ENCODE measurements at regions not wholly inside any gene's neighbourhood (a gene's known extent, or its start where the extent isn't known, plus 50 kb on each side); places are given as distances from the start of the nearest gene placed in this dataset.

GRCh38 chr2:221715523-221716247, 143.6 kb upstream of the EPHA4 start (continued):
- TF ChIP-seq ERF (CRISPR knock-in tag; IDR thresholded peaks at IDR 0.05) (no peak), PYGO2 (tag; IDR thresholded peaks at IDR 0.05) (no peak), U2AF2 (optimal IDR thresholded peaks at IDR 0.05; ENCODE audit: low read depth, low read length) (no peak)

- no peak for TF ChIP-seq HLTF (IDR thresholded peaks at IDR 0.05)
- DNase-seq (ENCODE audit: extremely low read depth in 1 of 4, low spot score in 3 of 4) (no peak), FAIRE-seq (no peak), ATAC-seq (no peak)
- no peak overlapping the region for H3K27ac ChIP-seq (ENCODE audit: extremely low read depth, low read depth, low read length)
- CTCF ChIA-PET (ENCODE audit: low intra/inter-chr PET ratio), result no interaction called here
- whole genome bisulfite sequencing (ENCODE audit: insufficient coverage, low coverage, missing lambda C conversion rate), result 0% methylated on average over 3 of the region's 3 CpGs
- H3K79me2 ChIP-seq (ENCODE audit: control insufficient read depth, insufficient read depth, low read length), result no peaks in the 10 kb centered on the region
- in situ Hi-C loops (cut with MboI) (no loop called here), intact Hi-C loops (cut with micrococcal nuclease) (no loop called here)
- H3K4me1 ChIP-seq (replicated peaks in 1 of 2; ENCODE audit: control insufficient read depth in 2 of 2, insufficient read depth in 2 of 2, low read length in 2 of 2), result no peaks in the 10 kb centered on the region
- no peak overlapping the region for H3K4me2 ChIP-seq (ENCODE audit: insufficient read depth, low read length)
- H3K27me3 ChIP-seq (ENCODE audit: control insufficient read depth in 2 of 2, insufficient read depth in 2 of 2, low read length in 2 of 2), result no peaks in the 10 kb centered on the region
- no peaks in the 10 kb centered on the region for H4K20me1 ChIP-seq (replicated peaks; ENCODE audit: control insufficient read depth, insufficient read depth, low read length)
- no peaks in the 10 kb centered on the region for H3K36me3 ChIP-seq (ENCODE audit: control insufficient read depth, insufficient read depth, low read length)
- BruUV-seq (replicated peaks), result no TSS peak
- no peak overlapping the region for H3K4me3 ChIP-seq
- H3K9me3 ChIP-seq (replicated peaks; ENCODE audit: control insufficient read depth, insufficient read depth, low read depth, low read length), result no peaks in the 10 kb centered on the region; the same call in 1 of the 2 replicates
- POLR2A ChIA-PET, result no interaction called here
- no peak overlapping the region for H2AFZ ChIP-seq (ENCODE audit: low read depth, low read length)
- no peak overlapping the region for H3K9ac ChIP-seq (ENCODE audit: insufficient read depth in 1 of 2, low read depth in 2 of 2, low read length in 2 of 2)
- no peaks in the 10 kb centered on the region for H3K9me1 ChIP-seq (ENCODE audit: control insufficient read depth, insufficient read depth, low read length)
These were observed 138.6 kb upstream of the EPHA4 start for GRCh38 chr2:221710744-221711143.

GRCh38 chr2:221708902-221709301, 136.8 kb upstream of the EPHA4 start:
- FAIRE-seq, result no peak
- 0% methylated on average over 1 of the region's 1 CpG for WGBS (ENCODE audit: insufficient coverage, low coverage, missing lambda C conversion rate)
- in situ Hi-C loops (cut with MboI), result no loop called here

More at GRCh38 chr2:221708902-221709301, 136.8 kb upstream of the EPHA4 start:
- CTCF ChIA-PET (ENCODE audit: low intra/inter-chr PET ratio), result no interaction called here
- intact Hi-C loops (cut with micrococcal nuclease), result no loop called here
- H4K20me1 ChIP-seq (replicated peaks; ENCODE audit: control insufficient read depth, insufficient read depth, low read length), result no peaks in the 10 kb centered on the region
- H3K9me1 ChIP-seq (ENCODE audit: control insufficient read depth, insufficient read depth, low read length), result no peaks in the 10 kb centered on the region
- H3K27ac ChIP-seq (ENCODE audit: extremely low read depth, low read depth, low read length), result no peak overlapping the region
- H3K27me3 ChIP-seq (ENCODE audit: control insufficient read depth in 2 of 2, insufficient read depth in 2 of 2, low read length in 2 of 2), result no peaks in the 10 kb centered on the region
- no peaks in the 10 kb centered on the region; the same call in 1 of the 2 replicates for H3K9me3 ChIP-seq (replicated peaks; ENCODE audit: control insufficient read depth, insufficient read depth, low read depth, low read length)
- no peak overlapping the region for H2AFZ ChIP-seq (ENCODE audit: low read depth, low read length)
- H3K4me1 ChIP-seq (replicated peaks in 1 of 2; ENCODE audit: control insufficient read depth in 2 of 2, insufficient read depth in 2 of 2, low read length in 2 of 2), result no peaks in the 10 kb centered on the region
- ATAC-seq (no peak), DNase-seq (ENCODE audit: extremely low read depth in 1 of 4, low spot score in 3 of 4) (no peak)
- H3K9ac ChIP-seq (ENCODE audit: insufficient read depth in 1 of 2, low read depth in 2 of 2, low read length in 2 of 2), result no peak overlapping the region
- no peak for TF ChIP-seq HDAC8 (tag; IDR thresholded peaks at IDR 0.05)
- no peak for TF ChIP-seq PRDM10 (IDR thresholded peaks at IDR 0.05; ENCODE audit: partially characterized antibody)
- no peak for TF ChIP-seq XRCC4 (IDR thresholded peaks at IDR 0.05; ENCODE audit: extremely low read depth, insufficient read depth, insufficient read length)
- TF ChIP-seq MAX (CRISPR knock-in tag; IDR thresholded peaks at IDR 0.05), result no peak
- no peak for TF ChIP-seq LARP7 (IDR thresholded peaks at IDR 0.05)
- no peak for TF ChIP-seq BMI1 (IDR thresholded peaks at IDR 0.05; ENCODE audit: low read length)
- TF ChIP-seq IFI16 (CRISPR knock-in tag; IDR thresholded peaks at IDR 0.05), result no peak
- no peak overlapping the region for H3K4me2 ChIP-seq (ENCODE audit: insufficient read depth, low read length)
- no peak overlapping the region for H3K4me3 ChIP-seq
- no peaks in the 10 kb centered on the region for H3K36me3 ChIP-seq (ENCODE audit: control insufficient read depth, insufficient read depth, low read length)
- BruUV-seq (replicated peaks), result no TSS peak
- POLR2A ChIA-PET, result no interaction called here
- H3K79me2 ChIP-seq (ENCODE audit: control insufficient read depth, insufficient read depth, low read length), result no peaks in the 10 kb centered on the region

All from K562 (cell line).